ENCODE measurements at regions not wholly inside any gene's neighbourhood (a gene's known extent, or its start where the extent isn't known, plus 50 kb on each side); places are given as distances from the start of the nearest gene placed in this dataset.
"Not testable (repeated sequence)": the region's sequence is repeated elsewhere in the genome, so short reads cannot be mapped to it uniquely, and the experiment has no call there.

DNA sequence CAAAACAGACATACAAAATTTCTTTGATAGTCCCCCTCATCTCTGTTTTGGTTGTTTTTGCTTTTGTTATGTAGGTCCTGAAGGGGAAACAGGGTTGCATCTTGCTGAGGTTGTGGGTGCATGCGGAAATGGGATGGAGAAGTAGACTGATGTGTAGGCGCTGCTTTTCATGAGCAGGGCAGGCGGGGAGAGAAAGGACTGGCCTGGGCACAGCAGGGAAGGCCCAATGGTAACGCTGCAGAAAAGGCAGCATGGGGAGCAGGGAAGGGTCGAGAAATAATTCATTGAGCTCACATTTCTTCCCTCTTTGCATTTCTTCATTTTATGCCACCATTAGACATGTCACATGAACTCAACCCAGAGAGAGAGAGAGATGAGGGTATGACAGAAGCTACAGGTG, 74.3 kb upstream of the CCN2 start:
- no peak for DNase-seq

DNA sequence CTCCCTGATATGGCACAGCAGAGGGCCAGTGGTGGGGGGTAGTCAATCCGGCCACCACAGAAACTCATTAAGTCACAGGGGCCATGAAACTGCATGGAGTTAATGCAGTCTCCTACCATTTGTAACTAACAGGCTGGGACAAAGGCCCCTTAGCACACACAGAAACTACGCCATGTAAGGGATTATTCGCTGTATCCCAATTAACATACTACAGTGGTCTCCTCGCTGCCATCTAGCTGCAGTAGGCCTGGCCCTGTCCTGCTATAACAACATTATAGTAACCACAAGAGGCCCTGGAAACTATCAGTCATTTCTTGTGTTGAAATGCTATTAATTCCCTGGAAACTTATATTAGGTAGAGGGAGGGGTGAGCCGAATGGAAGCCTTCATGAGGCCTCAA, 72.3 kb upstream of the CCN2 start:
- DNase-seq, result no peak

DNA sequence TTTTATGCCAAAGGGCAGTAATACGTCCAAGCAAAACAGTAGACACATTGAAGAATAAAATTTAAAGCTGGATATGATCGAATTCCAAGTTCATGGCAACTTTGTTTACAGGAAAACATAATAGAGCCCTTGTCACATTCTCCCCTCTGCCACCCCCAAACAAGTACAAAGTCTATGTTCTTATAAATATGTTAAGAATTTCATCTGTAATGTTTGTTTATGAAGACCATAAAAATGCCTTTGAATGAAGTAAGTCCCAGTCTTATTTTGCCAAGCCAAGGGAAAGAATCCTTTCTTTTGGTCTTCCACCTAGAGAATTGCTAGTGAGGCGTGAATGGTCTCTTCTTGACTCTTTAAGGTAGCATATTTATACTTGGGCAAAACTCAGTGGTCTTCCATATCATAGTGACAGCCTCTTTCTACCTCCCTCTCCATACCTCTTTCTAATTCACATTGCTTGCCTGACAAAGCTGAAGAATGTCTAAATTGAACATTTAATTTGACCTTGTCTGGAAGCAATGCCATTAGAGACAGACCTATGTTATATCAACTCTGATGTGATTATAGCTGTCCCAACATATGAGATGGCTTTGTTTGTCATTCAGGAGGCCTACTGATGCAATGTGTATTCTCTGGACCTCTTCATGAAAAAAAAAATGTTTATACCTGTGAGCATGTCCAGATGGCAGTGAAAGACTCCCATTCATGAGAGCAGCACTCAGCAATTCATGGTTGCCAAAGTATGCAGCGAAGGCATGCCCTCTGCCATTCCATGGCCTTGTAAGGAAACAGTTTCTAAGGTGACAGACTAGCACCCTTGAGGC, 70.6 kb upstream of the CCN2 start:
- DNase-seq, result no peak

DNA sequence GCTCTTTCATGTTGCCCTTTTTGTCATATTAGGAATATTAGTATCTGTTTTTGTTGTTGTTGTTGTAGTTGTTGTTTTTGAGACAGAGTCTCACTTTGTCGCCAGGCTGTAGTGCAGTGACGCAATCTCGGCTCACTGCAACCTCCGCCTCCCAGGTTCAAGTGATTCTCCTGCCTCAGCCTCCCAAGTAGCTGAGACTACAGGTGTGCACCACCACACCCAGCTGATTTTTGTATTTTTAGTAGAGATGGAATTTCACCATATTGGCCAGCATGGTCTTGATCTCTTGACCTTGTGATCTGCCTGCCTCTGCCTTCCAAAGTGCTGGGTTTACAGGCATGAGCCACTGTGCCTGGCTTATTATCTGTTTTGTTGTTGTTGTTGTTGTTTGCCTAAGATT, 69.7 kb upstream of the CCN2 start:
- not testable (repeated sequence) for DNase-seq

DNA sequence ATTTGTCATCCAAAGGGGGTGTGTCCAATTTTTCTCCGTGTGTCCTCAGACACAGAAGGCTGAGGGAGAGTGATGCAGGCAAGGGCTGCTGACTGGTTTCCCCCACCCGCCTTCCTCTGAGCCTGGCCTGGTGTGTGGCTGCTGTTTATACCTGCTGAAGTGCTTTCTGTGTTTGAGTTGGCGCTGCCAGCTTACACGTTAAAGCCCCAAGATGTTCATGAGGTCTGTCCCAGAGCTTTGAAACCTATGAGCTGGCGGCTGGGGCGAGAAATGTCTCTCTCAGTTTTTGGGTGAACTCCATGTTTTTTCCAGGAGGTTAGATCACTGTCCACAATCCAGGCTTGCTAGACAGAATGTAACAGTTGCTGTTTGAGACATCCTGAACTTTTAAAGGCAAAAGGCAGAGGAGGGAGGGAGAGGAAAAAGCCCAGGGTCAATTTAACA, 69.0 kb upstream of the CCN2 start:
- DNase-seq, result no peak

DNA sequence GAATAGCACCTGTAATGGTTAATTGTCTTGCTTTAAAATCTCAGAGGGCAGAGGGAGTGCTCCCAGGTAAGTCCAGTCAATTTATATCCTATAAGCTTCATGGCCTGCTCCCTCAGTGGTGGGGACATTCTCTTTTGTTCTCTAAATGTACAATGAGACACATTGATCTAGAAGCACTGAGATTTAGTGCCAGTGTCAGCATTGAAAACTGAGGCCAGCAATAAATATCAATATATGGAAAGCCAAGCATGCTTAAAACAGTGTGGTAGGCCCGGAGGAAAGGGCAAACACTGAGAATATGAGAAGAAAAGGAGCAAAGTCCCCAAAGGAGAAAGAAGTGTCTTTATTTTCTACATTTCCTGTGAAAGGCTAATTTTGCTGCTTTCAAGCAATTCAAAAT, 68.4 kb upstream of the CCN2 start:
- DNase-seq, result no peak

DNA sequence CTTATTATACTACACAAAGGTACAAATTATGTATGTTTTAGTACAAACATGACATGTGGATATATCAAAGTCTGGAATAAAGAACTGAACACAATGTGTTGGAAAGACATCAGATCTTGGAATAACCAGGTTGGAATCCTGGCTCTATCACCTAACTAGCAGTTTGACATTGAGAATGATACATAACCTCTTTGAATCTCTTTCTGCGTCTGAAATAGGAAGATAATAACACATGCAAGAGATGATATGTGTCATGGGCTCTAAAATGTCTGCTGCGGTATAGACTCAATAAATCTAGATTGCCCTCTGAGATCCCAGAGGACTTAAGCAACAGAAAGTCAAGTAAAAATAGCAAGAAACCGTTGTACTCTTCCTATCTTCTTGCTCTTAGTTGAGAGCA, 66.8 kb upstream of the CCN2 start:
- DNase-seq, result no peak

DNA sequence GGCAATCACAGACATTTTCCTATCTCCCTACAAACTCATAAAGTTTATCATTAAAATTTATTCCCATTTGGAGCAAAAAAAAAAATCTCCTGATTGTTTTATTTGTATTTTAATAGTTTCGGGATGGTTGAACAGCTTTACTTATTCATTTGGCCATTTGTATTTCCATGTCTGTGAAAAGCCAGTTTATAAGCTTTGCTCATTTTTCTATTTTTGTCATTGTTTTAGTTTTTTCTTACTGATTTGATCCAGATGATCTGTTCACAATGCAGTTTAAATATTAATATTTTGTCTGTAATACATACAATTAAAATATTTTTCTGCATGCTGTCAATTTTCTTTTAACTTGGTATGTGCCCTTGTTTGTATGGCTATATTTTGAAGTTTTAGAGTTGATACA, 65.2 kb upstream of the CCN2 start:
- DNase-seq, result no peak

DNA sequence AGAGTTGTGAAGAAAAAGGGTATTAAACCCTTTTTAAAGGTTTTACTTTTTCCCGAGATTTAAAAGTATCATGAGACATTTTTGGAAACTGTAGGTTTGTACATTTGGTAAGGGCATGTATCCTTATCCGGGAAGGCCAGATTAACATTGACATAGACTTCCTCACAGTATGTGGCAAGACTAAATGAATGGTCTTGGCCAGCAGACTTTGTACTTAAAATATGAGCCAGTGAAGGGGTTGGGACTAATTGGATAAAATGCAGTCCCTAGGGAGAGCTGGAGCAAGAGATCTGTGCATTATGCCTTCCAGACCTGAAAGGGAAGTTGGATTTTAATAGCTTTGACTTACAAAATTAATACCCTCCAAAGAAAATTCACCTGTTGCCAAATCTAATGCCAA, 60.4 kb upstream of the CCN2 start:
- DNase-seq, result no peak

DNA sequence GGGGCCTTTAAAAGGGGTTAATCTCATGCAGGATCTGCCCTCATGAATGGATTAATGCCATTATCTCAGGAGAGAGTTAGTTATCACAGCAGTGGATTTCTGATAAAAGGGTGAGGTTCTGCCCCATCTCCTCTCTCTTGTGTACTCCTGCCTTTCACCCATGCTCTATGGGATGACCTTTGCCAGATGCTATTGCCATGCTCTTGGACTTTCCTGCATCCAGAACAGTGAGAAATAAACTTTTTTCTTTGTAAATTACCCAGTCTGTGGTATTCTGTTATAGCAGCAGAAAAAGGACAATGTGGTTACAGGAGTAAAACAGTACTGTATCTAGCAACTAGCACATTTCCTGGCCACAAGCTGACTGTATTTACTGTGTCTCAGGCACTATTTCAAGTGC, 58.0 kb upstream of the CCN2 start:
- no peak for DNase-seq

DNA sequence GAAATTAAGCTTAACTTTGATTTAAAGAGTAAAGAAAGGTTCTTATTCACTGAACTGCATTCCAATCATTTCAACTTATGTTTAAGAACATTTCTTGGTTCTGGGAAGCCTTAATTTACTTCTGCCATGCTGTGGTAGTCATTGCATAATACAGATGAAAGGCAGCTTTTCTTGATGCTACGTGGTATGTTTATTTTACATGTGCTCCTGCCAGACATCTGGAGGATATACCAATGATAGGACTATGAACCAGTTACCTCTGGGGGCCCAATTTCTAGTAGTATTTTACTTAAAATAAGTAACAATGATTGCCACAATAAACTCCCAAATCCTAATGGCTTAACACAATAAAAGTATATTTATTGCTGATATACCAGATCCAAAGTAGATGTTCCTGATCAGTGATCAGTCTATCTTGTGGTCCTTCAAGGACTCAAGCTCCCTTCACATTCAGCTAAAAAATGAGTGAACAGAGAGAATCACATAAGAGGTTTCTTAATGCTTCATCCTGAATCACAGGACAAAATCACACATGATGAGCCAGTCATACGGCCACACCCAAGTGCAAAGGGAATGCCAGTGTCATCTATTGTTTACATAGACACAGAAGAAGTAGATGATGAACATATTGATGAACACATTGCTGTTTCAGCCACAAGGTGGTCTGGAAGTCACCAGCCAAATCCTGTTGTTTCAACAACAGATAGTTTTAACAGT, 56.5 kb upstream of the CCN2 start:
- DNase-seq, result no peak

DNA sequence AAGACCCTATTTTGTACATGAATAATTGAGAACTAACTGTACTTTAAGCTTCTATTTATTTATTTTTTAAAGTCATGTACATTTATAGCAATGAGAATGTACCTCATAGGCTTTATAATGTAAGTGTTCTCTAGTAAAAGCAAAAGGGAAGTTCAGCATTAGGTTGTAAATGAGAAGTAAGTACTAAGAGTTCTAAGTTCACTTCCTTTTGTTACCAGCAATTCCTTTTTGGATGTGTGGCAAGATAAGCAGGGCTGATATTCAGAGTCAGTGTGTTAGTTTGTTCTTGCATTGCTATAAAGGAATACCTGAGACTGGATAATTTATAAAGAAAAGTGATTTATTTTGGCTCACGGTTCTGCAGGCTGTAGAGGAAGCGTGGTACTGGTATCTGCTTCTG, 54.0 kb upstream of the CCN2 start:
- DNase-seq, result no peak

DNA sequence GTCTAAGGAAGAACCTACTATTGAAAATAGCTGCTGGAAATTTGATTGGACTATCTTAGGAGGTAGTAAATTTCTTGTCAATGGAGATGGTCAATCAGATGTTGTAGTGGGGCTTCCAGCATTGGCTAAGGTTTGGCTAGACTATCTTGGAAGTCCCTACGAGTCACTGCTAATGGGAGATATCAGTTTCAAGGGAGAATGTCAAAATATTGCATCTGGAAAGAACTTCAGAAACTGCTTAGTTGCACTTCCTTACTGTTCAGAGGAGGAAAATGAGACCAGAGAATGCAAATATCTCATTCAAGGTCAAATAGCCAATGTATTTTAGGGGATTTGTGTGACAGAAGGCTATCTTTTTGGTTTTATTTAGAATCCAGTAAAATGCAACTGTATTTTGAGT, 53.5 kb upstream of the CCN2 start:
- no peak for DNase-seq

DNA sequence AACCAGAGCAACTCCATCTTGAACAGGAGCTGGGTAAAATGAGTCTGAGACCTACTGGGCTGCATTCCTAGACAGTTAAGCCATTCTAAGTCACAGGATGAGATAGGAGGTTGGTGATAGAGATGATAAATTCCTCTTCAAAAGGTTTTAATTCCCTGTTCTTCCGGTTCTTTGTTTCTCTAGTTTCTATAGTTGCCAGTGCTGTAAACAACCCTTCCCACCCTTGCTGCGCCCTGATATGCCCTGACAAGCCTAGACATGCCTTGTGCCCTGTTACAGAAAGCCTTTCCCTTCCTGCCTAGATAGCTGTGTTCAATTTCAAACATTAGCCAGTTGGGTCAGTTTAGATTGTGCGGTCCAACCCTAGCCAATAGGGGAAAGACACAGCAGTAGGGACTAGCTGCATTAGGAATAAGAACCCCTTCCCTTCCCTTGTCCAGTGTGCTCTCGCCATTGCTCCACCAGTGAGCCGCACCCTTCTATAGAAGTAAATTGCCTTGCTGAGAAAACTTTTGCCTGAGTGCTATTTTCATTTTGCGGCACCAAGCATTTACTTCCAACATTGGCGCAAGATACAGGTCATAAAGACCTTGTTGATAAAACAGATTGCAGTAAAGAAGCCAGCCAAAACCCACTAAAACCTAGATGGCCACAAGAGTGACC, 52.5 kb upstream of the CCN2 start:
- DNase-seq, result no peak
